IMR-90 (cell line): ENCODE measurements at regions not wholly inside any gene's neighbourhood (a gene's known extent, or its start where the extent isn't known, plus 50 kb on each side); places are given as distances from the start of the nearest gene placed in this dataset.

ENCODE experiments used
- RAD21 ChIP-seq: IDR thresholded peaks from 2 replicates; pipeline ENCODE4 v1.6.1; 2012; ENCODE audit warnings: low read length, improper control_type of control experiment
- TF ChIP-seq, protein P1 (sequence below): conservative IDR thresholded peaks from 2 replicates; pipeline ENCODE4 v1.5.1; 2012; ENCODE audit warnings: mild to moderate bottlenecking, low read depth, low read length, improper control_type of control experiment

DNA sequence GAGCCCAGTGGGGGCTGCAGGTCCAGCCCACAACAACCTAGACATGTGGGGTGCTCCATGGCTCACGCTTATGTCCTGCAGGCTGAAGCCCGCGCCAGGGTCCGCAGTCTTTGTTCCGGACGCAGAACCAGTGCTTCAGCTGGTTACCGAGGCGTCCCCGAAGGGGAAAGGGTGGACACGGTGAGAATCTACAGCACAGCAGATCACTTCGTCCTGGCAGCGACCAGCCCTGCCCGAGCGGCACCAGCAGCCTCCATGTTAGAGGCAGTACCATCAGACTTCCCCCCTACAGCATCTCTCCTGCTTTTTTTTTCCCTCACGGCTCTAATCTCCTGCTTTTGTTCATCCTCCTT, 1736.4 kb downstream of the TP53TG3F start:
- no peak for TF ChIP-seq RAD21
- TF ChIP-seq, protein P1, sequence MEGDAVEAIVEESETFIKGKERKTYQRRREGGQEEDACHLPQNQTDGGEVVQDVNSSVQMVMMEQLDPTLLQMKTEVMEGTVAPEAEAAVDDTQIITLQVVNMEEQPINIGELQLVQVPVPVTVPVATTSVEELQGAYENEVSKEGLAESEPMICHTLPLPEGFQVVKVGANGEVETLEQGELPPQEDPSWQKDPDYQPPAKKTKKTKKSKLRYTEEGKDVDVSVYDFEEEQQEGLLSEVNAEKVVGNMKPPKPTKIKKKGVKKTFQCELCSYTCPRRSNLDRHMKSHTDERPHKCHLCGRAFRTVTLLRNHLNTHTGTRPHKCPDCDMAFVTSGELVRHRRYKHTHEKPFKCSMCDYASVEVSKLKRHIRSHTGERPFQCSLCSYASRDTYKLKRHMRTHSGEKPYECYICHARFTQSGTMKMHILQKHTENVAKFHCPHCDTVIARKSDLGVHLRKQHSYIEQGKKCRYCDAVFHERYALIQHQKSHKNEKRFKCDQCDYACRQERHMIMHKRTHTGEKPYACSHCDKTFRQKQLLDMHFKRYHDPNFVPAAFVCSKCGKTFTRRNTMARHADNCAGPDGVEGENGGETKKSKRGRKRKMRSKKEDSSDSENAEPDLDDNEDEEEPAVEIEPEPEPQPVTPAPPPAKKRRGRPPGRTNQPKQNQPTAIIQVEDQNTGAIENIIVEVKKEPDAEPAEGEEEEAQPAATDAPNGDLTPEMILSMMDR, result no peak
